Right ventricle myocardium inferior (tissue), 1 donor: ENCODE measurements at regions not wholly inside any gene's neighbourhood (a gene's known extent, or its start where the extent isn't known, plus 50 kb on each side); places are given as distances from the start of the nearest gene placed in this dataset.

ENCODE experiments used
- ATAC-seq: fragments of 200-7000 bp; cut with Tn5 transposase; one replicate; pipeline ENCODE4 v1.9.1; 2020; ENCODE audit warnings: mild to moderate bottlenecking, moderate library complexity
- DNase-seq: peaks from one replicate; pipeline ENCODE4 v3.0.0; 2021; ENCODE audit errors: missing footprints
- intact Hi-C: fragments of 100-400 bp; cut with DNase I; formaldehyde crosslinking; loops from one replicate; pipeline ENCODE4 v1.11.0; 2022
- donor health status: DM: no; HTN: yes; CAD: no; lungs with severe emphysema.

DNA sequence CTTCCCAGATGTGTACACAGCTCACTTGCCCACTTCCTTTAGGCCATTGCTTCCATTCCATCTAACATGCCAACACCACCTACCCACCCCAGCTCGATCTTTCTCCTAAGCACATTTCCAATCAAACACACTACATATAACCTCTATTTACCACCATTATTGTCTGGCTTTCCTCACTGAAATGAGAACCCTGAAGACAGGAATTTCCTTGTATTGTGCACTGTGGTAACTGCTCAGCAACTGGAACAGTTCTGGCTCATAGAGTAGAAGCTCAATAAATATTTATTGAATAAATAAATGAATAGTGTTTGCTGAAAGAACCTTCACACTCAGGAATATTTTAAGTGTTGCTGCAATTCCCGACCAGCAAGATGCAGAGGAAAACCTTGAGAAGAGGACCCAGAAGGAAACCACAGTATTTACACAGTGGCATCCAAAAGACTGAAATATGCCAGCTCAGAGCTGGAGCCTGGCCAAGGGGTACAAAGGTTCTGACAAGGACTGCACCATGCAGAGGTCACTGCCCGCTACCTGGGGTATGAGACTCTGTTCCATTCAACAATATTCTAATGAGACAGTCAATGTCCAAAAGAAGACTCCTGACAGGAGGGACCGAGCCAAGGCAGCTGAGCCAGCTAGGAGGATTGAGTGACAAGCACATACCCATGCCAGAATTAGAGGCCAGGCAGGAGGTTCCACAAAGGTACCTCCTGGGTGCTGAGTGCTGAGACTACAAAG is 168.8 kb downstream of the NUP210 start:
- ATAC-seq (no peak), DNase-seq (no peak)
- intact Hi-C loops = no loop called here

DNA sequence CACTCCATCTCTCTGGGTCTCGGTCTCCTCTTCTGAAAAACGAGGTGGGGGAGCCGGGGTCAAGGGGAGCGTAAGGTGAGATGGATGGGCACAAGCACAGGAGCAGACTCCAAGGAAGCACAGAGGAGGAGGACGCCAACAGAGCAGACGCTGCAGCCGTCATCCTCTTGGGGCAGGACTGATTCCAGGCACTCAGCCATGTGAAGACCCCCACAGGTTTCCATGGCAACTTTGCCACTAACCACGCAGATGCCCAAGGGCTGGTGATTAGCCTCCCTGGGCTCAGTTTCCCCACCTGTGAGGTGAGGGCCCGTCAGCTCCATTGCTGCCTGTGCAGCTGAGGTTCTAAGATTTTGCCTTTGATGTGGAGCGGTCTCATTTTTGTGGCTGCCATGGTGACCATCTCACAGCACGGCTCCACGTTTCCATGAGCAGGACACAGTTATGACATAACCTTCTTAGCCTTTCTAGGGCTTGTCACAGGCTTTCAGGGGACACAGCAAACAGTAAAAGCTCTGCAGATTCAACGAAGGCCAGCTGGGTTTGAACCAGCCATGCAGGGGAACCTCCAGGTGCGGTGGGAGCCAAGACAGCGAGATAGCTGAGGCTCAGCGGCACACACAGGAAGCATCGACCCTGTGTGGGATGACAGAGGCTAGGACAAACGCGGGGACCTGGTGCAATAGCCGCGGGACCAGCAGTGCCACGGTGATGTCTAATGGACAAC is 170.3 kb downstream of the NUP210 start:
- ATAC-seq (no peak), DNase-seq (no peak)
- intact Hi-C loops = no loop called here

DNA sequence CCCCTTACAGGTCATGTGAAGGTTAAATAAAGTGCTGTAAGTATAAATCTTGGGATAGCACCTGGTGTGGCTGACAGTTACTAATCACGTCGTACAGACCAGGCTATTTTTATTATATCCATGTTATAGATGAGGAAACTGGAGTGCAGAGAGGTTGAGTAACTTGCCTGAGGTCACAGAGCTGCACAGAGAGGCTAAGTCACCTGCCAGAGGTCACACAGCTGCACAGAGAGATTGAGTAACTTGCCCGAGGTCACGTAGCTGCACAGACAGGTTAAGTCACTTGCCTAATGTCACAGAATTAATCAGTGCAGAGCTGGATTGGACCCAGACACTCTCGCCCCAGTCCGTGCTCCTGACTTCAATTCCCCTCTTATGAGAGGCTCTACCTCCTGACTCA is 171.5 kb downstream of the NUP210 start:
- DNase-seq (no peak), ATAC-seq (no peak)
- intact Hi-C loops = no loop called here

DNA sequence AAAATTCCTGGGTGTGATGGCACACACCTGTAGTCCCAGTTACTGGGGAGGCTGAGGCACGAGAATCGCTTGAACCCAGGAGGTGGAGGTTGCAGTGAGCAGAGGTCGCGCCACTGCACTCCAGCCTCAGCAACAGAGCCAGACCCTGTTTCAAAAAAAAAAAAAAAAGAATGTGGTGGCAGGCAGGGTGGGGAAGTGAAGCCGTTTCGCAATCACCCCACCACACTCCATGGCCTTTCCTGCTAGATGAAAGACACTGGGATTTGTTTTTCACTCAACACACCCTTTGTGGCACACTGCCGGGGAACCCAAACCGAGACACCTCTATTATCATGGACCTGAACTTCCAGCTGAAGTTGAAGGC is 172.4 kb upstream of the IQSEC1 start:
- intact Hi-C loops = no loop called here
- DNase-seq = no peak
- no peak for ATAC-seq

DNA sequence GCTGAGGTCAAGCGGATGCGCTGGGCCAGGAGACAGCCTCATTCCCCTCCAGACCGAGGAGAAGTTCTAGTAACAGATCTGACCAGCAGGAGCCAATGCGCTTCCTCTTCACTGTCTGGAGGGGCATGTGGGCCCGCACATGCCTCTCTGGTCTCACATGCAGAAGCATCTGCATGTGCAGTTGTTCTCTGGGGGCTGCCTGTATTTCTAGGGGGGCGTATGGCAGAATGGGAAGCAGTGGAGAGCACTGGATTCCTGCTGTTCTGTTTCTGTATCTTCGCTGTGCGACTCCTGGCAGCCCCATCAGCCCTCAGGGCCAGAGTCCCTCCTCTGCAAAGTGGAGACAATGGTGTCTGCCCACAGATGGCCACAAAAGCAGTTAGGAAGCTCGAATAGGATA is 170.4 kb upstream of the IQSEC1 start:
- DNase-seq (no peak), ATAC-seq (no peak)
- intact Hi-C loops = no loop called here

DNA sequence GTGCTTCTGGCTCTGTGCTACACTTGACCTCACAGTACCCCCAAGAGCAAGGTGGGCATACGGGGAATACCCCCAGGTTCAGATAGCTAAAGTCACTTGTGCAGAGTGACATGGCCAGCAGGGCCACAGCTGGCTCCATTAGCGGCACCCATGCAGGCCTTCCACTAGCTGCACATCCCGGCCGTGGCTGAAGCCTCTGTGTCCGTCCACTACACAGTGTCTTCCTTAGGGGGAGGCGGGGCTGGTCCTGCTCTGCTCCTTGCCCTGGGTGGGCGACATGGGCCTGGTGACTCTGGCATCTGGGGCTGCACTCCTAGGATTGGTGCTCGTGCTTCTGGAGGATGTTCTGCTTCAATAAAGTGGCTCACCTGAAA is 169.1 kb upstream of the IQSEC1 start:
- DNase-seq (no peak), ATAC-seq (no peak)
- intact Hi-C loops = no loop called here

DNA sequence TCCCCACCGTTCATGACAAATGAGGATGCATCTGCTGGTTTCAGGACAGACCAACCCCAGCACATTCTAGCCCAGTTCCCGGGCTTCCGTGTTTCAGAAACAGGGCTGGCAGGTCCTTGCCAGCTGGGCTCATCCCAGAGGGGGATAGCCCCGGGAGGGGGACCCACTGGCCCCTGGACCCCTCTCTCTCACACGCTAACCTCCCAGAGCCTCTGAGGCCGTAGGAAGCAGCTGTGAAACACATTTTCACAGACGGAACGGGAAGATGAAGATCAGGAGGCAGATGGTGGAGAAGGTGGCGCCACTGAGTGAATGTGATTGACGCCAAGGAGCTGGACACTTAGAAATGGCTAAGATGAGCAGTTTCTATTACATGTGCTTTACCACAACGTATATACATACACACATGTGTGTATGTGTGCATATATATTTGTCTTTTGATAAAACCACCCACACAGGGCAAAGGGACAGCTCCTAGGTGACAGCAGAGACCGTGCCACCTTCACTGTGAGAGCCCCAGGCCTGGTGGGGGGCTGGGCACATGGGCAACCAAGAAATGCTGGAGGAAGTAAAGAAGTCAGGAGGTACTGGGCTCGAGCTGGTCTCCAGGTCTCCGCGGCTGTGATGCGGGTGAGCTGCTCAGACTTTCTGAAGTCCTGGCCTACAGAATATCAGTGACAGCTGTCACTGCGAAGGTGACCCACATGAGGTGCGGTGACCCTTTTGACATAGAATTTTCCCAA is 168.6 kb upstream of the IQSEC1 start:
- intact Hi-C loops = no loop called here
- DNase-seq = no peak

DNA sequence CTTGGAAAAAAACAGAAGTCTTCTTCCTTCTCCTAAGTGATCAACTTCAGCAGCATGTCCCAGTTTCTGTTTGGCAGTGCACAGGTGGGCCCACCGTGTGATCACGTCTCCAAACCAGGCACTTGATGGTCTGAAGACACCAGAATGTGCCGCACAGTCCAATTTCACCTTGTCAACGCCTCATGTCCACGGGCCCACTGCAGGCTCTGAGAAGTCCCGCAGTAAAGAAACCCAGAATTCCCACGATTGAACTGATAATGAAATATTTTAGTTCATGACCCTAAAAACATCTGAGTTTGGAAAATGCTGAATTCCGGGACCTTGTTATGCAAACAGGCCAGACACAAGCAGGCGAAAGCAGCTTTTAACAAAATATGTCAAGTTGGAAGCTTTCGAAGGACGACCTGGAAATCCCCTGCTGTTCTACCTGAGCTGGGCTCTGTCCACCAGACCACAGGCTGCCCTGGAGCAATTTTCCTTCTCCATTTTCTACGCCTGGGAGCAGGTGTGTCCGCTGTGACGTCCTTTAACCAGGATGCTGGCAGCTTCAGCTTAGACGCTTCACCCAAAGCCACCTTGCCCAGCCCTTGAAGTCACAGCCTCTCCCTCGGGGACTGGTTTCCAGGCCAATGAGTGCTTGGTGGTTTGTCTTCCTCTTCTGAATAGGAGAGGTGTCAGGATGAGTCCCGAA is 167.8 kb upstream of the IQSEC1 start:
- intact Hi-C loops = no loop called here
- DNase-seq (no peak), ATAC-seq (no peak)

More for the DNA sequence above, 168.6 kb upstream of the IQSEC1 start:
- ATAC-seq = no peak

DNA sequence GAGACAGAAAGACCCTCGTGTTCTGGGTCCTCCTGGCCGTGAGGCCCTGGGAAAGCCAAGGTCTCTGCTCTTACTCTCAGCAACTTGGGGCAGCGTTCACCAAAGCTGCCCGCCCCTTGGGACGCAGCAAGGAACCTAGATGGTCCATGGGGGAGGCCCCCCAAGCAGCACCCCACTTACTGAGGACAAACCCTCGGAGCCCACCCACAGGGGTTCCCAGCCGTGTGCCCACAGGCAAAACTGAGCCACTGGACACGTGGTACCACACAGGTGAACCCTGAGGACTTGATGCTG is 166.2 kb upstream of the IQSEC1 start:
- ATAC-seq (no peak), DNase-seq (no peak)
- intact Hi-C loops = no loop called here

DNA sequence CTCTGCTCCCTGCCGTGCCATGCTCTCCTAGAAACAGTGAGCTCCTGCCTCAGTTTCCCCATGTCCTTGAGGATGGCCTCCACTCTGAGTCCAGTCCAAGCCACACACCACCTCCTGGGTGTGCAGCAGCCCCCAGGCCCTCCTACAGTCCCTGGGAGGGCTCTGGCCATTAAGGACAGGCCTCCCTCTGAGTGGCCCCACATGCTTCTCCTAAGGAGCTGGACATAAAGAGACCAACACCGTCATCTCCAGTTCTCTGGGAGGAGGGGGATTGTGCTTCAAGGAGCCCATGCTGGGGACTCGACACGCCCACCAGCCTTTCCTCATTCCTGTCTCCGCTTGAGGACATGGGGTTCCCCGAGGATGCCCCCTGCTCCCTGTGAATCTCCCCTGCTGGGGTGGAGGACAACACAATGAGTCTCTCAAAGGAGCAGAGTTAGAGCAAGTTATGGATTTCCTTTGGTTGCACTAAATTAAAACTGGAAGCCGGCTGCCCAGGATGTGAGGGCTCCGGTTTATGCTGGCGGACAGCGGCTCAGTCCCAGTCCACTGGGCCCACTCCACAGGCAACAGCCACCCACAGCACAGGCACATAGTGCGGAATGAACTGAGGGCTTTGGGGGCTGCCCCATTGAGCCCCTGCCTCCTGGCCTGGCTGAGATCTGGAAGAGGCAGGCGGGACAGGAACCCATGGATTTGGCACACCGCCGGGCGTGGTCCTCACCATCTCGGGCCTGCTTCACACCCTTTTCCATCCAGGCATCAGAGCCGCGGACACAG is 165.6 kb upstream of the IQSEC1 start:
- ATAC-seq (no peak), DNase-seq (no peak)
- intact Hi-C loops = no loop called here

DNA sequence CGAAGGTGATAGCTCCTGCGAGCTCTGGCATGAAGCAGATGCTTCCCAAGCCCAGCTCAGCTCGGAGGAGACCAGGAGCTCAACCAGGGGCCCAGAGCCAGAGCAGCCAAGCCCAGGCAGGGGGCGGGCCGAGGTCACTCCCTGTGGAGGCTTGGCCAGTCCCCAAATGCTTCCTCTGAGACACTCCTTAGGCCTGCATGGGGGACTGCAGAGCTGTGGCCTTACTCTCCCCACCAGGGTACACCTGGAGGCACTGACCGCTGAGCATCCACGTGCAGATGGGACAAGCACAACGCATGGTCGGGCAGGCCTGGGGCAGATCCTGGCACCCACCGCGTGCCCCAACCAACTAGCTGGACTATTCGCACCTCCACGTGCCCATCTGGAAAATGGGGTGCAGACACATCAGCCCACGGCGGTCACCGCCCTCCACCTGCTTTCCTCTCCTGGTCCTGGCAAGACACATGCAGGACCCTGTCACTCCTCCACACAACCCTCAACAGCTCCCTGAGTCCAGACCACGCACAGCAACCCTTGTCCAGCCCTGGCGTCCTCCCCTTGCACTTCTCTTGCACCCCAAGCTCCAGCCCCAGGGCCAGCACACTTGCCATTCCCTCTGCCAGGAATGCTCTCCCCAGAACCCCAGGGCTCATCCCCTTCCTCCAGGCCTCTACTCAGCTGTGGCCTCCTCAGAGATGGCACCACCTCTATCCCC is 164.7 kb upstream of the IQSEC1 start:
- DNase-seq = no peak
- no peak for ATAC-seq
- intact Hi-C loops = no loop called here

DNA sequence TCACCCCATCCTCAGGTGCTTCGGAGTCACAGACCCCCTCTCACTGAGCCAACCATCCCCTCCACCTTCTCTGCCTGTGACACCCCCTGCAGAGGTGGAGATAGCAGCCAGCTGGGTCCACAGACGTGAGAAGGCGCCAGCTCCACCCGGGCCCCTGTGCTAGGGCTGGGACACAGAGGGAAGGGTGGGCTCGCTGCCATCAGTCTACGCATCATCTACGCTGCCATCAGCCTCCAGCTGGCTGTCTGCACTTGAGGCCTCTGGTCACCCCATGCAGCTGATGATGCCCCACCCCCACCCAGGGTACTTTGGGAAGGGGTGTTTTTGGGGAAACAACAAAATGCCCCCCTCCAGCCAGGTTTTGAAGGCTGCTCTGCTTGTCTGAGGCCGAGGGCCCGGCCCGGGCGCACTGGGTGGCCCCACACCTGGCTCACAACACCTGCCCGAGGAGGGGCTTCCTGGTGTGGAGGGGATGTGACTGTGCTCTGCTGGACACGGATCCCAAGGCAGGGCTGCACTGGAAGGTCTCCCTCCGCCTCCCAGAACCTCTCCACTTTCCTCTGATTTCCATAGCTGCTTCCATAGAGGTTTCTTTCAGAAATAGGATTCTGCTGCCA is 163.4 kb upstream of the IQSEC1 start:
- DNase-seq (no peak), ATAC-seq (no peak)
- intact Hi-C loops = no loop called here

DNA sequence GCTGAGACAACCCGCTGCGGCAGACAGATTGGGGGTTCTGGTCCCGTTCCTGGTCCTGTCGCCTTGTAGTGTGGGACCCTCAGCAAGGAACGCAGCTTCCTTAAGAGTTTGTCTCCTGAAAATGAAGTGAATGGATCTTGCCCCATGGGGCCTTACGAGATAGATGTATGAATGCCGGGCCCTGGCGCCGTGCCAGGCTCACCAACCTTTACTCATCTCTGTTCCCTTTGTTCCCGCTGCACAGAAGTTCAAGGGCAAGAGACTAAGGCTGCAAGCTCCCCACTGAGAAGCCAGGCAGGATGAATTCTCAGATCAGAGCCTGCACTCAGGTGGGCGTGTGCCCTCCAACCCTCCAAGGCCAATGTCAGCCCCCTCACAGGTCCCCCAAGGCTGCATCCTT is 162.7 kb upstream of the IQSEC1 start:
- no peak for DNase-seq
- intact Hi-C loops = no loop called here
- no peak for ATAC-seq

DNA sequence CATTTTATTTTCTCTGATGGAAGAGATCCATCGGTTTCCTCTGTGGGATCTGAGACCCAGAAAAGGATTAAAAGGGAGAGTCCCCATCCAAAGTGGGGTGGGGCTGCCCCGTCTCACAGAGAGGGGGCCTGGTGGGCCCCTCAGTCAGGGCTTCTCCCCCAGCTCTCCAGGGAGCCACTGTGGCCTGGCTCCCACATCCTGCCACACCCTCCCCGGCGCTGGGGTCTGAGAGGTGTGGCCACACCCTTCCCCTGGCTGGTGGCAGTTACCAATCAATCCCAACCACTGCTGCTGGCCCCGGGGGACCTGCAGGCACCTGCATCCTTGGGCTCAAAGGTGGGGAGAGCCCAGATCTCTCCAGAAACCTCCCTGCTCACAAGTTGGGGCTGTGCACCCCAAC is 161.8 kb upstream of the IQSEC1 start:
- DNase-seq = no peak
- intact Hi-C loops = no loop called here
- ATAC-seq = no peak

DNA sequence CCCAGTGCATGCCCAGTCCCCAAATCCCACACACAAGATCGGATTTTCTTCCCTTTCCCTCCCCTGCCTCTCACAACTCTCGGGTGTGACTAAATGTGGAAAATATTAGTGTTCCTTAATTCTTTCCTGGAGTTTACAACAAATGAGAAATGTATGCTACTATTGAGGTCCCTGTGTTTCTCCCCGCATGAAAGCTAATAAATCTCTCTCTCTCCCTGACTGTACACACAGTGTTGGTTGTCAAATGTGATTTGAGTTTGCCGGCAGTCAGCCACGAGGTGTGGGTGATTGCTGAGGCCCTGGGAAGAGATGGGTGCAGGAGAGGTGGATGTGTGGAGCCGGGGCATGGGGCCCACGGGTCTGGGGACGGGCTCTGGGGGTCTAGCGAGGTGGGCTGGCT is 161.4 kb upstream of the IQSEC1 start:
- intact Hi-C loops = no loop called here
- DNase-seq = no peak
- no peak for ATAC-seq

DNA sequence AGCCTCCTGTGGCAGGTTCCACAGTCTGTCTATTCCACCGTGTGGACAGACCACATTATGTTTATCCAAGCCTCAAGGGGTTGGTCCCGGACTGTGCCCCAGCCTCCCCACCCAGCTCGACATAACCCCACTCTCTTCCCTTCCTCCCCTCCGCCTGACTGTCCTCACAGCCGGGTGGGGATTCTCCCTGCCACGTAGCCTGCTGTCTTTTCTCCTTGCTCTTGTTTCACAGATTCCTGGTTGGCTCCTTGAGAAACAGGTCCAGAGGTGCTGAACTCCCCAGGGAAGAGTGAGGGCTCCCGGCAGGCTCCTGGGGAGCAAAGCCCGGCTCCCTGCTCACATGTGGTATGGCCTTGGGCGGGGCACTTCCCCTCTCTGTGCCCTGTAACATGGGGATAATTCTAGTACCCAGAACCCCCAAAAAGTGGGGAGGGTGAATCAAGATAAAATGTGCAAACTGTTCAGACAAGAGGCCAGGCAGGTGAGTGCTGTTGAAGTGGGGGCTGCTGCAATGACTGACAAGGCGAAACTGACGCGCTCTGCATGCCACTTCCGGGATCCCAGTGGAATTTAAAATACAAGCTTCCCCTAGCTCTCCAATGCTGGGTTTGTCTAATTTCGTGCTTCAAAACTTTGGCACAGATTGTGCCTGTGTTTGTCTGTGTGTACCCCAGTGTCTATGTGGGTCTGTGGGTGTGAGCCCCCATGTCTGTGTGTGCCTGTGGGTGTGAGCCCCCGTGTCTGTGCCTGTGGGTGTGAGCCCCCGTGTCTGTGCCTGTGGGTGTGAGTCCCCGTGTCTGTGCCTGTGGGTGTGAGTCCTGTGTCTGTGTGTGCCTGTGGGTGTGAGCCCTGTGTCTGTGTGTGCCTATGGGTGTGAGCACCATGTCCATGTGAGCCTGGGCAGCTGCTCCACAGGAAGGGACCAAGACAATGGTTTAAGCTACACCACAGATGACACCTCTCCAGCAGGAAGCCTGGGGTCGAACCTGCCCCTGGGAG is 160.6 kb upstream of the IQSEC1 start:
- ATAC-seq = no peak
- no peak for DNase-seq
- intact Hi-C loops = no loop called here
